NCI-H128 (cell line): ENCODE measurements at regions not wholly inside any gene's neighbourhood (a gene's known extent, or its start where the extent isn't known, plus 50 kb on each side); places are given as distances from the start of the nearest gene placed in this dataset.

Experiments used
- DNase-seq: peaks from one replicate; lab custom pipeline; 2025; ENCODE audit not compliant: unreplicated experiment; lab: John Stamatoyannopoulos, UW

- DNase-seq: no peak
These were observed 253.9 kb downstream of the TAF11L14 start for GRCh38 chr5:17888155-17888554.

GRCh38 chr5:17890501-17890900, 256.2 kb downstream of the TAF11L14 start:
- no peak for DNase-seq

- no peak for DNase-seq
These were observed 257.6 kb downstream of the TAF11L14 start for GRCh38 chr5:17891881-17892280.

GRCh38 chr5:17893026-17893635, 258.9 kb downstream of the TAF11L14 start:
- no peak for DNase-seq

GRCh38 chr5:17895288-17896033, 261.2 kb downstream of the TAF11L14 start:
- DNase-seq: no peak

- no peak for DNase-seq
These were observed 262.3 kb downstream of the TAF11L14 start for GRCh38 chr5:17896605-17897004.

GRCh38 chr5:17897776-17898175, 263.5 kb downstream of the TAF11L14 start:
- peak; percentile 85 for DNase-seq

- no peak for DNase-seq
These were observed 264.5 kb downstream of the TAF11L14 start for GRCh38 chr5:17898766-17899165.

GRCh38 chr5:17907094-17907493, 272.8 kb downstream of the TAF11L14 start:
- no peak for DNase-seq

GRCh38 chr5:17910318-17910717, 276.1 kb downstream of the TAF11L14 start:
- no peak for DNase-seq

- no peak for DNase-seq
These were observed 278.5 kb downstream of the TAF11L14 start for GRCh38 chr5:17912794-17913193.

GRCh38 chr5:17916446-17916845, 282.2 kb downstream of the TAF11L14 start:
- no peak for DNase-seq

GRCh38 chr5:17917465-17917864, 283.2 kb downstream of the TAF11L14 start:
- no peak for DNase-seq

- no peak for DNase-seq
These were observed 284.3 kb downstream of the TAF11L14 start for GRCh38 chr5:17918373-17919104.

GRCh38 chr5:17925276-17925675, 291.0 kb downstream of the TAF11L14 start:
- no peak for DNase-seq

GRCh38 chr5:17928581-17928981, 294.3 kb downstream of the TAF11L14 start:
- no peak for DNase-seq

- DNase-seq: no peak
These were observed 294.9 kb downstream of the TAF11L14 start for GRCh38 chr5:17929171-17929570.

- DNase-seq: no peak
These were observed 296.1 kb downstream of the TAF11L14 start for GRCh38 chr5:17930346-17930745.

GRCh38 chr5:17944046-17944445, 309.8 kb downstream of the TAF11L14 start:
- no peak for DNase-seq

- DNase-seq: no peak
These were observed 312.8 kb downstream of the TAF11L14 start for GRCh38 chr5:17947029-17947428.

- DNase-seq: no peak
These were observed 317.3 kb downstream of the TAF11L14 start for GRCh38 chr5:17951392-17952169.
